K562 (cell line): ENCODE measurements at regions not wholly inside any gene's neighbourhood (a gene's known extent, or its start where the extent isn't known, plus 50 kb on each side); places are given as distances from the start of the nearest gene placed in this dataset.

Experiments used
- ATAC-seq: fragments of 200-7000 bp; cut with Tn5 transposase; 3 replicates; pipeline ENCODE4 v1.9.1; 2020; ENCODE audit warnings: moderate library complexity
- BruUV-seq: library from RNA; stranded (reverse); fragments of 400-500 nt; replicated peaks from 2 replicates; lab custom pipeline; 2021; lab: Mats Ljungman, UMichigan
- CTCF ChIA-PET: fragments of 300-600 bp; formaldehyde crosslinking; extraction: SDS; loops from one replicate; lab custom pipeline; 2021; ENCODE audit warnings: low intra/inter-chr PET ratio; lab: Yijun Ruan, JAX
- POLR2A ChIA-PET: fragments of 300-600, 350-650 bp; sonication (Branson Sonifier 250); formaldehyde crosslinking; extraction: SDS; loops from one replicate; lab custom pipeline; 2021; ENCODE audit warnings: antibody characterized with exemption, inconsistent platforms; lab: Yijun Ruan, JAX
- DNase-seq, 4 experiments: peaks; one replicate each; pipeline versions ENCODE4 v3.0.0 to v3.0.0-alpha.2; 2011 to 2018; ENCODE audit warnings: low spot score in 3 of 4, mixed read lengths in 3 of 4; ENCODE audit errors: extremely low read depth in 1 of 4
- FAIRE-seq: peaks from 2 replicates; lab custom pipeline; 2011; peaks lifted over from hg19 to GRCh38; lab: Jason Lieb, UNC
- H2AFZ ChIP-seq: 2 replicates; pipeline ENCODE4 v1.6.0; 2011; ENCODE audit warnings: low read depth, low read length, control low read depth, inconsistent platforms
- H3K27ac ChIP-seq: fragments of 200-600 bp; 3 replicates; pipeline ENCODE4 v1.8.0; 2011; ENCODE audit warnings: low read depth, mild to moderate bottlenecking, control low read depth, inconsistent platforms, low read length, moderate library complexity, mixed read lengths; ENCODE audit errors: extremely low read depth
- H3K27me3 ChIP-seq, 2 experiments: fragments of 300-600 bp in 1 of 2; 2 replicates in 1 of 2; 3 replicates in 1 of 2; pipeline versions ENCODE4 v1.6.0 to v1.8.0; 2011; ENCODE audit warnings: inconsistent platforms in 2 of 2, low read length in 2 of 2, mild to moderate bottlenecking in 1 of 2, mixed read lengths in 1 of 2, moderate library complexity in 1 of 2; ENCODE audit not compliant: control insufficient read depth in 2 of 2, insufficient read depth in 2 of 2
- H3K36me3 ChIP-seq: fragments of 300-600 bp; 3 replicates; pipeline ENCODE4 v1.8.0; 2011; ENCODE audit warnings: mild to moderate bottlenecking, low read length, inconsistent platforms; ENCODE audit not compliant: control insufficient read depth, insufficient read depth
- H3K4me1 ChIP-seq, 2 experiments: fragments of 200-600 bp in 1 of 2; replicated peaks in 1 of 2; 2 replicates in 1 of 2; 3 replicates in 1 of 2; pipeline versions ENCODE4 v1.5.1 to v1.8.0; 2011; ENCODE audit warnings: inconsistent platforms in 2 of 2, low read length in 2 of 2, mild to moderate bottlenecking in 1 of 2, mixed read lengths in 1 of 2, moderate library complexity in 1 of 2; ENCODE audit not compliant: control insufficient read depth in 2 of 2, insufficient read depth in 2 of 2
- H3K4me2 ChIP-seq: 2 replicates; pipeline ENCODE4 v1.6.1; 2011; ENCODE audit warnings: low read length, control low read depth, inconsistent platforms, mixed read lengths; ENCODE audit not compliant: insufficient read depth
- H3K4me3 ChIP-seq: fragments of 200-600 bp; sonication (generic), shearing (Covaris generic); 2 replicates; pipeline ENCODE4 v1.5.1; 2016; ENCODE audit warnings: control low read depth, inconsistent platforms
- H3K79me2 ChIP-seq: fragments of 200-600 bp; 3 replicates; pipeline ENCODE4 v1.8.0; 2011; ENCODE audit warnings: low read length, inconsistent platforms; ENCODE audit not compliant: control insufficient read depth, insufficient read depth
- H3K9ac ChIP-seq, 2 experiments: 2 replicates each; pipeline versions ENCODE4 v1.6.0 to v1.6.1; 2011; ENCODE audit warnings: low read depth in 2 of 2, low read length in 2 of 2, control low read depth in 1 of 2, inconsistent platforms in 1 of 2, mild to moderate bottlenecking in 1 of 2, mixed read lengths in 1 of 2; ENCODE audit not compliant: insufficient read depth in 1 of 2
- H3K9me1 ChIP-seq: one replicate; pipeline ENCODE4 v1.6.0; 2011; ENCODE audit warnings: inconsistent platforms, mild to moderate bottlenecking, low read length, moderate library complexity; ENCODE audit not compliant: control insufficient read depth, insufficient read depth
- H3K9me3 ChIP-seq: replicated peaks from 2 replicates; pipeline ENCODE4 v1.5.1; 2011; ENCODE audit warnings: low read depth, low read length, inconsistent platforms; ENCODE audit not compliant: control insufficient read depth, insufficient read depth
- H4K20me1 ChIP-seq: replicated peaks from 2 replicates; pipeline ENCODE4 v1.6.1; 2011; ENCODE audit warnings: low read length, inconsistent platforms, mixed read lengths; ENCODE audit not compliant: control insufficient read depth, insufficient read depth
- CBX5 ChIP-seq: IDR thresholded peaks from 2 replicates; pipeline ENCODE4 v1.6.1; 2014; ENCODE audit warnings: low read depth, borderline replicate concordance
- CBX8 ChIP-seq: fragments of 200-600 bp; sonication (generic); IDR thresholded peaks from 2 replicates; pipeline ENCODE4 v1.6.1; 2012; ENCODE audit warnings: borderline replicate concordance, mixed run types, low read depth, mild to moderate bottlenecking, moderate library complexity, mixed read lengths, low read length, control low read depth, inconsistent platforms; ENCODE audit not compliant: poor library complexity, severe bottlenecking; ENCODE audit errors: extremely low read depth
- CREB1 ChIP-seq, 2 experiments: sonication (generic) in 1 of 2; formaldehyde crosslinking in 1 of 2; IDR thresholded peaks; 2 replicates each; pipeline versions ENCODE4 v1.6.1 to v1.8.0; 2012 to 2022; ENCODE audit warnings: inconsistent platforms in 1 of 2, mild to moderate bottlenecking in 1 of 2, missing genetic modification reagents in 1 of 2, moderate library complexity in 1 of 2
- ESRRB ChIP-seq: fragments of 250-450 bp; sonication (Bioruptor Pico); IDR thresholded peaks from 2 replicates; pipeline ENCODE4 v1.5.0; 2020; ENCODE audit warnings: mild to moderate bottlenecking, moderate library complexity, borderline replicate concordance
- KDM2B ChIP-seq: fragments of 250-450 bp; sonication (Bioruptor Pico); IDR thresholded peaks from 2 replicates; pipeline ENCODE4 v1.8.0; 2021; ENCODE audit warnings: mild to moderate bottlenecking, moderate library complexity
- LCOR ChIP-seq: sonication (generic); formaldehyde crosslinking; IDR thresholded peaks from 2 replicates; pipeline ENCODE4 v1.8.0; 2022; ENCODE audit warnings: mild to moderate bottlenecking, missing genetic modification reagents
- NFIX ChIP-seq: fragments of 250-450 bp; sonication (Bioruptor Pico); IDR thresholded peaks from 2 replicates; pipeline ENCODE4 v1.4.0; 2020; ENCODE audit warnings: low read depth, mild to moderate bottlenecking, moderate library complexity
- NFXL1 ChIP-seq: fragments of 450-650 bp; formaldehyde crosslinking; IDR thresholded peaks from 2 replicates; pipeline ENCODE4 v1.4.0; 2021; ENCODE audit warnings: mild to moderate bottlenecking
- PTTG1 ChIP-seq: fragments of 450-650 bp; IDR thresholded peaks from 2 replicates; pipeline ENCODE4 v1.6.1; 2016; ENCODE audit warnings: low read depth, mild to moderate bottlenecking, missing genetic modification characterization, missing compliant biosample characterization
- ZNF282 ChIP-seq: sonication (generic); formaldehyde crosslinking; IDR thresholded peaks from 2 replicates; pipeline ENCODE4 v1.8.1; 2023; ENCODE audit warnings: missing genetic modification reagents
- ZNF561 ChIP-seq: fragments of 450-650 bp; formaldehyde crosslinking; conservative IDR thresholded peaks from 2 replicates; pipeline ENCODE4 v1.4.0; 2020; ENCODE audit warnings: mild to moderate bottlenecking, moderate library complexity
- ZNF584 ChIP-seq: fragments of 200-800 bp; sonication (Bioruptor generic); IDR thresholded peaks from 2 replicates; pipeline ENCODE4 v1.6.1; 2016; ENCODE audit warnings: low read depth, mild to moderate bottlenecking, missing genetic modification characterization, missing compliant biosample characterization
- ZNF586 ChIP-seq: fragments of 450-650 bp; formaldehyde crosslinking; conservative IDR thresholded peaks from 2 replicates; pipeline ENCODE4 v1.4.0; 2020; ENCODE audit warnings: mild to moderate bottlenecking, moderate library complexity
- WGBS: fragments of 100-300 bp; shearing (Covaris generic); methylation state at CpG from one replicate; pipeline ENCODE4 v1.1.6; 2016; ENCODE audit warnings: low coverage, mixed read lengths; ENCODE audit not compliant: insufficient coverage; ENCODE audit errors: missing lambda C conversion rate; 5-methylcytosine and 5-hydroxymethylcytosine counted together
- in situ Hi-C: fragments of 300-500 bp; cut with MboI; formaldehyde crosslinking; loops from 4 replicates; pipeline ENCODE4 v1.15.0; 2018; ENCODE audit warnings: inconsistent platforms, mixed read lengths
- intact Hi-C: fragments of 100-400 bp; cut with micrococcal nuclease; formaldehyde crosslinking; loops from 2 replicates; pipeline ENCODE4 v1.14.2; 2022
- TF ChIP-seq, protein P1 (sequence below): sonication (generic); formaldehyde crosslinking; IDR thresholded peaks from 2 replicates; pipeline ENCODE4 v1.8.1; 2022; ENCODE audit warnings: missing genetic modification reagents
- TF ChIP-seq, protein P2 (sequence below), 2 experiments: fragments of 450-650 bp in 1 of 2; sonication (generic) in 1 of 2; formaldehyde crosslinking in 1 of 2; IDR thresholded peaks in 1 of 2; conservative IDR thresholded peaks in 1 of 2; 2 replicates each; pipeline versions ENCODE4 v1.6.1 to v1.8.1; 2016 to 2023; ENCODE audit warnings: mild to moderate bottlenecking in 2 of 2, moderate library complexity in 2 of 2, inconsistent platforms in 1 of 2, missing genetic modification reagents in 1 of 2

- FAIRE-seq, result no peak
- no peaks in the 10 kb centered on the region for H3K4me1 ChIP-seq
- H3K4me3 ChIP-seq, result no peak overlapping the region
- no peak overlapping the region for H3K9ac ChIP-seq
- ATAC-seq, result no peak
- in situ Hi-C loops (no loop called here), intact Hi-C loops (no loop called here)
- no peaks in the 10 kb centered on the region for H4K20me1 ChIP-seq
- no peak overlapping the region for H3K4me2 ChIP-seq
- 0% methylated on average over 4 of the region's 4 CpGs for WGBS
- no peaks in the 10 kb centered on the region for H3K27me3 ChIP-seq
- no peaks in the 10 kb centered on the region for H3K9me1 ChIP-seq
- no peak for DNase-seq
- ChIA-PET POLR2A (no interaction called here), CTCF (no interaction called here)
- BruUV-seq, result no TSS peak
- TF ChIP-seq LCOR (CRISPR knock-in tag) (no peak), CBX8 (no peak), CBX5 (no peak), ZNF561 (no peak), ZNF586 (no peak), ZNF584 (CRISPR knock-in tag) (no peak)
- no peak overlapping the region for H2AFZ ChIP-seq
- H3K9me3 ChIP-seq, result no peaks in the 10 kb centered on the region; the same call in 1 of the 2 replicates
- no peak overlapping the region for H3K27ac ChIP-seq
- no peaks in the 10 kb centered on the region for H3K79me2 ChIP-seq
- no peaks in the 10 kb centered on the region for H3K36me3 ChIP-seq
These were observed 659.2 kb downstream of the MTRR start for GRCh38 chr5:8528106-8528505.

- Histone ChIP-seq H4K20me1 (no peaks in the 10 kb centered on the region), H3K27me3 (no peaks in the 10 kb centered on the region), H3K4me1 (no peaks in the 10 kb centered on the region), H3K27ac (no peak overlapping the region), H2AFZ (no peak overlapping the region), H3K79me2 (no peaks in the 10 kb centered on the region), H3K9me3 (no peaks in the 10 kb centered on the region), H3K9me1 (no peaks in the 10 kb centered on the region), H3K4me2 (no peak overlapping the region), H3K9ac (no peak overlapping the region), H3K4me3 (no peak overlapping the region), H3K36me3 (no peaks in the 10 kb centered on the region)
- intact Hi-C loops (no loop called here), in situ Hi-C loops (no loop called here)
- ChIA-PET POLR2A (no interaction called here), CTCF (no interaction called here)
- no peak for FAIRE-seq
- ATAC-seq, result no peak
- DNase-seq, result no peak
- BruUV-seq, result no TSS peak
- WGBS, result 3% methylated on average over 4 of the region's 4 CpGs
- no peak for TF ChIP-seq KDM2B (CRISPR knock-in tag)
- TF ChIP-seq, protein P1, sequence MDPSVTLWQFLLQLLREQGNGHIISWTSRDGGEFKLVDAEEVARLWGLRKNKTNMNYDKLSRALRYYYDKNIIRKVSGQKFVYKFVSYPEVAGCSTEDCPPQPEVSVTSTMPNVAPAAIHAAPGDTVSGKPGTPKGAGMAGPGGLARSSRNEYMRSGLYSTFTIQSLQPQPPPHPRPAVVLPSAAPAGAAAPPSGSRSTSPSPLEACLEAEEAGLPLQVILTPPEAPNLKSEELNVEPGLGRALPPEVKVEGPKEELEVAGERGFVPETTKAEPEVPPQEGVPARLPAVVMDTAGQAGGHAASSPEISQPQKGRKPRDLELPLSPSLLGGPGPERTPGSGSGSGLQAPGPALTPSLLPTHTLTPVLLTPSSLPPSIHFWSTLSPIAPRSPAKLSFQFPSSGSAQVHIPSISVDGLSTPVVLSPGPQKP (CRISPR knock-in tag), result no peak
- TF ChIP-seq PTTG1 (tag), result no peak
- TF ChIP-seq CREB1 (IDR thresholded peaks at IDR 0.05), result no peak
- no peak for TF ChIP-seq CREB1 (CRISPR knock-in tag; IDR thresholded peaks at IDR 0.05)
- TF ChIP-seq NFXL1 (CRISPR knock-in tag), result no peak
- TF ChIP-seq ZNF561, result no peak
- TF ChIP-seq ZNF282 (CRISPR knock-in tag), result no peak
- TF ChIP-seq NFIX (CRISPR knock-in tag), result no peak
- TF ChIP-seq, protein P2, sequence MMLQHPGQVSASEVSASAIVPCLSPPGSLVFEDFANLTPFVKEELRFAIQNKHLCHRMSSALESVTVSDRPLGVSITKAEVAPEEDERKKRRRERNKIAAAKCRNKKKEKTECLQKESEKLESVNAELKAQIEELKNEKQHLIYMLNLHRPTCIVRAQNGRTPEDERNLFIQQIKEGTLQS (IDR thresholded peaks at IDR 0.05), result no peak
- TF ChIP-seq, protein P2 (CRISPR knock-in tag; conservative IDR thresholded peaks at IDR 0.05), result no peak
- no peak for TF ChIP-seq ESRRB
These were observed 669.9 kb downstream of the MTRR start for GRCh38 chr5:8538821-8539220.
